NOMO-1 treated with dmso at 0.1 percent for 144 hours (cell line): ENCODE measurements at regions not wholly inside any gene's neighbourhood (a gene's known extent, or its start where the extent isn't known, plus 50 kb on each side); places are given as distances from the start of the nearest gene placed in this dataset.
A peak's percentile ranks its signal among the peaks of the same experiment; 100 is the strongest.
"Not testable (repeated sequence)": the region's sequence is repeated elsewhere in the genome, so short reads cannot be mapped to it uniquely, and the experiment has no call there.

Experiments
- DNase-seq: peaks from one replicate; lab custom pipeline; 2025; ENCODE audit not compliant: unreplicated experiment; lab: John Stamatoyannopoulos, UW

DNA sequence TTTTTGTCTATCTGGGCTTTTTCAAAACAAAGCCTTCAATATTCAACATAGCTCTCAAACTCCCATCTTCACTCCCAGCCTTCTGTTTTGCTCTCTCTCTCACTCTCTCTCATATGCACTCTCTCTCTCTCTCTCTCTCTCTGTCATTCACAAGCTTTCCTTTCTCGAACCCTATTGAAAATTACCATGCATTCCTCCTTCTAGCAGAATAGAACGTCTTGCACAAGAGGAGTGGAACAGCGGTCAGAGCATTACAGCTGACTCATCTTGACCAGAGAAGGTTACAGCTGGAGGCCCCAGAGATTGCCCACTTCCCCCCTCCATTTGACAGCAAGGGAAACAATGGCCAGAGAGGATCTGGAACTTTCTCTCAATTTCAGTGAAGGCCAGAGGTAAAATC lies 51.0 kb upstream of the LIFR start:
- peak; percentile 55 for DNase-seq

DNA sequence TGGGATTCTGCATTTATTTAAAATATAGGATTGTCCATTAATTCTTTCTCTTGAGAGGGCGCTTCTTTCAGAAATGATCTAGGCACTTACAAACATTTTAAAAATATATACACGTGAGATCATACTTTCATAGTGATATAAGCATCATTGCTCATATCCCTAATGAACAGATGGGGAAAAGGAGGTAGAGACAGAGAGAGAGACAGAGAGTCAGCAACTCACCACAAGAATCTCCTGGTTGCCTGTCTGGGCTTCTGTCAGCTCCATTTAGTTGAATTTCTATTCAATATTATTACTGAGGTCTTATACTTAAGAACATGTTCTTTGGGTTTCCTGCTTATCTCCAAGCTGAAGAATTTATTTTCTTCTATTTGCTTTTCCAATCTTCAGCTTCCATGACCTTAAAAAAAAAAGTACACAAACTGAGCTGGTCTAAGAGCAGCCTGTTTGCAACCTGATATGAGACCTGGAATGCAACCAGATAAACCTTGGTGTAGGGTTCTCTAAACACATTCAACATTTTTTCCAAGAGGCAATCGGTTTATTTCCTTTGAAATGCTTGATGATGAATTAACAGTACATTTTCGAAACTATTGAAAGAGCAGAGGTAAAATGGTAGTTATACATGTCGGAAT lies 51.6 kb upstream of the LIFR start:
- DNase-seq: no peak

DNA sequence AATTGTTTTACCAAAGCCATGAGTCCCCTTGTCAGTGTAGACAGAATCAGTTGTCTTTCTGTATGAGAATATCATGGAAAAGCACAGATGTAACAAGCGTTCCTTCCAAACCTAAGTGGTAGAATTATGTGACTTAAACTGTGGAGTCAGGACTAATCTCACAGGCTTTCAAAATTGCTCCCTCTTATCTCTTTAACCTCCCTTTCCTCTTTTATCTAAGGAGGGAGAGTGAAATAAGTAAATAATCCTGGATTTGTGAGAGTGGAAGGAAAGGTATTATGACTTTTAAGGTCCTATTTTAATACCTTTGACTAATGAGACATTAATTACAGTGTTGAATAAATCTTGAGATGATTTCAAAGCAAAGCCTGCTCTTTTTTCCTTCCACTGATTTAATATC lies 52.4 kb upstream of the LIFR start:
- no peak for DNase-seq

DNA sequence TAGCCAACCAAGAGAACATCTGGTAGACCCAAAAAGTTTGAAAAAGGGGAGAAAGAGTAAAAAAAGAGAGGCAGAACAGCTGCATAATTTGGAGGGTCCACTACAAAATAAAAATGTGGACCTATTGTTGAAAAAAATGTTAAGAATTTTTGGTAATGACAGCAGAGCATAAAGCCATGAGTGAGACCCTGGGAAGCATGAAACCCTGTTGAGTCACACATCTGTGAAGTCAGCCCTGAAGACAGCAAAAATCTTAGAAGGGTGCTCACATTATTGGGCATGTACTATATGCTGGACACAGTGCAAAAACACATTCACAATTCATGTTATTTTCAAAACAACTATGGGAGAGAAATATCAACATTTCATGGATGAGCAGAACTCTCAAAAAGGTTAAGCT lies 56.4 kb upstream of the LIFR start:
- DNase-seq: no peak

DNA sequence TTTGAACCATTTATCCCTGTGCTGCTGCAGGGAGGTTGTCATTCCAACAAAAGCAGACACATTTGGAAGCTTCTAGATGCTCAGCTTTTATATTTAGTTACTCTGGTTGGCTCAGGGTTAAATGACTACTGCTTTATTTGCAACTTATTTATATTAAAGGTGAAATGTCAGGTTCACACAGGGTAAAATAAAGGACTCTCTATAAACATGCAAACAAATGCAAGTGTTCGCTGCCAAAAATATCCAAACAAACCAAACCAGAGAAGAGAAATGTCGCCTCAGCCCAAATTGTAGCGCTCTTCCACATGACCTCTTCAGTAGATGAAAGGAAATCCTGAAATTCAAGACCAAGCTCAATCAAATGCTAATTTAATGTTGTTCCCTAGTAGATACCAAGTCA lies 57.0 kb upstream of the LIFR start:
- DNase-seq: no peak

DNA sequence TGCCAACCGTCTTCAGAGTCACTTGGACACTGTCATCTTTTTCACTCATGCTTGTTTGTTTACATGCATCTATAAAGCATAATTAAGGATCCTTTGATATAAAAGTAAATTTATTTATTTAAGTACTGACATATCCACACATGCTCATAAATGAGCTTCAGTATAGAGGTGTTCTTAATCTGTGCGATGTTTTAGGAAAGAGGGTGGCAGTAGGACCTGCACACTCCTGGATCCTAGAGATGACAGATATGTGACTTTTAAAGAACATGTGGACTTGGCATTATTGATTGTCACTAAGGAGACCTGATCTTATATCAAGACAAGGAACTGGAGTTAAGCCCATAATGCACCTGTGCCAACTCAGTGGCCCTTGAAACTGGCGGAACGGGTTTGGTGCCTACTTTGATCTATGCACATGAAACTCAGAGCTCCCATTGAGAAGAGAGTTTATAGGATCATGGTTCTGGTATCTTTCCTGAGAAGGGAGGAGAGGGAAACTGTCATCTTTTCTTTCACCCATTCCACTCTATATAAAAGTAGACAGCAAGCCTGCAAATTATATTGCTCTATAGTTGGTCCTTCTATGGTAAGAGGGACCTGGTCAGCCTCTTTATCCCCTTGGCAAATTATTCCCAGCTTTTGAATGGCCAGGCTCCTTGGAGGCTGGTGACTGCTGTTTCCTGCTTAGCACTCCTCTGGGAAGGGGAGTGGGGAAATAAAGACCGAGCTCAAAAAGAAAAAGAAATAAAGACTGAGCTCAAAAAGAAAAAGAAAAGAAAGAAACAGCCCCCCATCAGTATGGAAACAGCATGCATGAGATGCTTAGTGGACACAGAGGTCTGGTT lies 57.8 kb upstream of the LIFR start:
- DNase-seq: no peak

DNA sequence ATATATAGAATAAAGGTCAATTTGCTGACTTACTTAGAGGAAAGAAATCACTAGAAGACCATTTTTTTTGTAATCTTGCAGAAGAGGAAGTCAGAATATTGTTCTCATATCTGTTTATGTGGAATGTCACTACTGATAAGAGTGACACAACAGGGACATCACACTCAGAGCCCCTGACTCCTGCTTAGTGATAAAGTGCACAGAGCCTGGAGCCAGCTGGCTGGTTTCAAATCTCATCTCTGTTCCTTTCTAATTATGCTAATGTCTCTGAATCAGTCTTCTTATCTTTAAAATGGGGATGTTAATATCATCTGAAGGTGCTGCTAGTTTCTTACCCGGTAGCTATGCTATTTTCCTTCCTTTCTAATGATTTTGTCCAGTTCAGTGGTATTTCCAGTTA lies 58.6 kb upstream of the LIFR start:
- no peak for DNase-seq

DNA sequence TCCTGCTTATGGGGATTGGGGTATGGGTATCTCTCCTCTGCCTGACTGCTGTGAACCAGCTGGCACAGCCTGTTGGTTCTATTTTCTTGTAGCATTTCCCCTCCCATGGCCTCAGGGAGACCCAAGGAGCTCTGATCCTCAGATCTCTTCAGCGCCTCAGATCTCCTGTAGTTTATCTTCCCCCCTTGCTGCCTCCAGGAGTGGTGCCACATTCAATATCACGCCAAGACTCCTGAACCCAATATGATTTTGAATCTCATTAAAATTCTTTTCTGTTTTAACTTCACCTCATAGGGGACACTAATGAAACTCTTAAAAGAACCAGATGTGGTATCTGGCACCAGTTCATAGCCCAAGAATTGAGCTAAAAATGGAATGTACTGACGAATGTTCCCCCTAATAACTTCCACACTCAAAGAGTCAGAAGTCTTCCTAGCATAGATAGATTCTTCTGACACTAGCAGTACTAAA lies 59.6 kb upstream of the LIFR start:
- DNase-seq: no peak

DNA sequence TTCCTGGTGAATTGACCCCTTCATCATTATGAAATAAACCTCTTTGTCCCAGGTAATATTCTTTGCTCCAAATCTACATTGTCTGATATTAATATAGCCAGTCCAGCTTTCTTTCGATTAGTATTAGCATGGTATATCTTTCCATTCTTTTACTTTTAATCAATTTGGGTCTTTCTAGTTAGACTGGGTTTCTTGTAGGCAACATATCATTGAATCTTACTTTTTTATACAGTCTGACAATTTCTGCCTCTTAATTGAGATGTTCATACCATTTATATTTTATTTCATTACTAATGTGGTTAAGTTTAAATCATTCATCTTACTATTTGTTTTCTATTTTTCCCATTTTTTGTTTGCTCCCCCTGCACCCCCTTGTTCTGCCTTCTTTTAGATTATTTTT lies 61.7 kb upstream of the LIFR start:
- DNase-seq: no peak

DNA sequence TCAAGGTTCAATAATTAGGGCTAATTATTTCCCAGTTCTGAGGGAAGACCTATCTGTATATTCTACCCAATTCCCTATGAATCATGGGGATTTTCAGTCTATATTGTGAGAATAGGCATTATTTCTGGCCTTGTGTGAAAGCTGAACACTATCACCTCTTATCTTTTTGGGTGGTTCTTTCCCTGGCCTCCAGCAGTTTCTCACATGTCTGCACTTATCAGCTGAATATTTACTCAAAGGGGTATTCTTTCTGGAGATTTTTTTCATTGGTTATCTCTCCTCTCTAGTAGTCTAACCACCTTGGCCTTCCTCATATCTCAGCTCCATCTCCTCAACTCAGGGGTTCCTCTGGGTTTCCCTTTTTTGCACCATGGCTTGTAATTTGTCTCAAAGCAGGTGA lies 64.9 kb upstream of the LIFR start:
- DNase-seq: no peak

DNA sequence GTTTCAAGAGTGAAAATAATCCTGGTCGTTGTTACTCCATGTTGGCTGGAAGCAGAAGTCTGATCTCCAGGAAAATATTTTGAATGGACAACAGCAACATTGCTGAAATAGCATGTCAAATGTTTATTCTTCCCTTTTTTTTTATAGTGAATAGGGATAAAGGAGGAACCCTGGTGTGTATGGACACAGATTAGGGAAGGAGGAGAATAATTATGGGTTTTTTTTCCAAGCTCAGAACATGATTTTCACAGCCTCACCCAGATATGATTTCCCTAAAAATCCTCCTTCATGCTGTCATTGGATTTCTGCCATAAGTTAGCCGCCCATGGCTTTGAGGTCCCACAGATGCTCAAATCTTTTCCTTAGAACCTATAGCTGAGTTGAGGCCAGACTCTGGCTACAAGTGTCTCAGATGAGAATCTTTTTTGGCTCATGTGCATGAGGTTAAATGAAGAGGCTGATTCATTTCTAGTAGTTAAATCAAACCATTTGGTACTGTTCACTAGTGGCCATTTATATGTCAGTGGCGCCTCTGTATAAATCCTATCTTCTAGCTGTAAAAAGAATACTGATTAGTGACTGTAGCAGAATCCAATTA lies 65.5 kb upstream of the LIFR start:
- no peak for DNase-seq

DNA sequence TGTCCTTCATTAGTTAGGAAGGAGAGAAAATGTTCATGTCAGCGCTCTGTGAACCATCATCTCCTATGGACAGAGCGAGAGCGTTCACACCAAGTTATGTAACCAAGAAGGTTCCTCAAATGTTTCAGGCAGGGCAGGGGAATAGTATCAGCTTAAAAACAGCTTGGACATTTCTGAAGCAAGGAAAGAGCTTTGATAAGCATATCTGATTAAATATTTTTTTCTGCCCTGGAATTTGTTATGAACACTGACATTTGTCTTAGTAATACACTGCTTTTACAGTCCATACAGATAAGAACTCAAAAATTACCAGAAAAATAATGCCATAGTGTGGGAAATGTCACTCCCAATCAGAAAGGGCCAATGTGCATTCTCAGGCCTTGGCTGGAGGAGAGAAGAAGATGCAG lies 66.3 kb upstream of the LIFR start:
- no peak for DNase-seq

DNA sequence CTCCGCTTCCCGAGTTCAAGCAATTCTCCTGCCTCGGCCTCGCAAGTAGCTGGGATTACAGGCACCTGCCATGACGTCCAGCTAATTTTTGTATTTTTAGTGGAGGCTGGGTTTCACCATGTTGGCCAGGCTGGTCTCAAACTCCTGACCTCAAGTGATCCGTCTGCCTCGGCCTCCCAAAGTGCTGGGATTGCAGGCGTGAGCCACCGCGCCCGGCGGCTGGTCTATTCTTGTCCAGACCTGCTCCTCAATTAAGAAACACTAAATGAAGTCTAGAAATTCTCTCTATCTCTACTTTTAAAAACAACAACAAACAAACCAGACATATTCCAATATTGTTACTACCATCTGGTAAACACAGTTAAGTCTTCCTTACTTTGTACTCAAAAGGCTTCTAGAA lies 68.1 kb upstream of the LIFR start:
- not testable (repeated sequence) for DNase-seq

DNA sequence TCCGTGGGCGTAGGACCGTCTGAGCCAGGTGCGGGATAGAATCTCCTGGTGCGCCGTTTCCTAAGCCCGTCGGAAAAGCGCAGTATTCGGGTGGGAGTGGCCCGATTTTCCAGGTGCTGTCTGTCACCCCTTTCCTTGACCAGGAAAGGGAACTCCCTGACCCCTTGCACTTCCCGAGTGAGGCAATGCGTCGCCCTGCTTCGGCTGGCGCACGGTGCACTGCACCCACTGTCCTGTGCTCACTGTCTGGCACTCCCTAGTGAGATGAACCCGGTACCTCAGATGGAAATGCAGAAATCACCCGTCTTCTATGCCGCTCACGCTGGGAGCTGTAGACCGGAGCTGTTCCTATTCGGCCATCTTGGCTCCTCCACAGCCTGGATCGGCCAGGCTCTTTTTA lies 74.9 kb upstream of the LIFR start:
- not testable (repeated sequence) for DNase-seq

DNA sequence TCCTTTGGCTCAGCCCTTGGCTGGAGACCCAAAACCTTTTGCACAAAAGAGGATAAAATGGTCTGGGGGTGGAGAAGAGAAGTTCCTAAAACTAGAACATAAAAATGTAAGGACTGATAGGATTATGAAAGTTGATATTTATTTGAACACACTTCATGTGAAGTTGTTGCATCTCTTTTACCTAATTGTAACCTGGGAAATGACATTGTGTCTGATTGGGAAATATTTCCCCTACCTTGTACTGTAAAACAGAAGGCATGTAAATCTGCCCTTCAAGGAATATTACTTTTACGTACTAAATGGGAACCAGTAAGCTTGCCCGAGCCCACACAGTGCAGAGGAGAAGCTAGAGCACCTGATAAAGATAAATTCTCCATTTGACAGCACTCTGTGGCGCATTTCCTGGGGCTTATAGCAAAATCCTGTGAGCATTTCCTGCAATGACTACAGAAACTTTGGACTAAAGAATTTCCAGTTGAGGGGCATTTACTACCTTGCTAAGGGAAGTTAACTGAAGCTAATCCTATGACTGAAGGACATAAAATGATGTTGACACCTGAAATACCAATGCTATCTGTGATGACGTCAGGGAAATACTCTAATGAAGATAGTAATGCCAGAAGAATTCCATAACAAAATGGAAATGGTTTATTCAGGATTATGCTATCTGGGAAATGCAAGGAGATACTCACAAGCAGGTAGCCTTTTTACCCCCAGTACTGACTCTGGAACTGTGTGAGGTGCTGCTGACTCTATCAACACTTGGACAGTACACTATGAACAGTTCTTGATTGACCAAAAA lies 78.3 kb upstream of the LIFR start:
- no peak for DNase-seq

DNA sequence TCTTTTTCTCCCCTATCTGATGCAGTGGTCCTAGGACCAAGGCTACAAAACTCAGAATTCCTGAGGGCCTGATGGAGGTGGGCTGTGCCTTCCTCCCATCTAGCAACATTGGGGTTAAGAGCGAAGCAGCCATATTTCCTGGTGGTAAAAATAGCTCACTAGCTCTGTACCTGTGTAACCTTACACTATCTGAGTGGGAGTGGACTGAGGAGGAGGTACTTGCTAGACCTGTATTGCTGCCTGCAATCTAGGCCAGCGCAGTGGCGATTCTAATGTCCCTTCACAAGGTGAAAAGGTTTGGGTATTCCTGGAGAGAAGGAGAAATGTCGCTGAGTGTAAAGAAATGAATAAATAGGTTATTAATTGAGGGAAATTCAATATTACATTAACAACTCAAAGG lies 80.2 kb upstream of the LIFR start:
- no peak for DNase-seq

DNA sequence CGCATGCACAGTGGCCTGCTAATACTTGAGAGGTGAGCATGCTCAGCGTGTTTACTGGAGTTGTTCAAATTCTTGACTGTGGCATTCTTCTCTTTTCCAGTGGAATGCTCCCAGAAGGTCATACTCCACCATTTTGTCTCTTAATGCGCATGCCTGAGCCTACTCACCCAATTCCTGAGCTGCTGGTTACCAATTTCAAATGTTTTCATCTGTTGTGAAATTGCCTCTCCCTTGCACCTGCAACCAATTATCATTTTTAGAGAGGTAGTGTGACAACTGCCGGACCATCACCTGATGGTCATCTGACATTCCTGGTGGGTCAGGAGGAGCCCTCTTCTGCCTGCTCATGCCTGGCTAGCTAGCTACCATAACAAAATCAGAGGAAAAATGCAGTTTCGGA lies 82.2 kb upstream of the LIFR start:
- DNase-seq: no peak

DNA sequence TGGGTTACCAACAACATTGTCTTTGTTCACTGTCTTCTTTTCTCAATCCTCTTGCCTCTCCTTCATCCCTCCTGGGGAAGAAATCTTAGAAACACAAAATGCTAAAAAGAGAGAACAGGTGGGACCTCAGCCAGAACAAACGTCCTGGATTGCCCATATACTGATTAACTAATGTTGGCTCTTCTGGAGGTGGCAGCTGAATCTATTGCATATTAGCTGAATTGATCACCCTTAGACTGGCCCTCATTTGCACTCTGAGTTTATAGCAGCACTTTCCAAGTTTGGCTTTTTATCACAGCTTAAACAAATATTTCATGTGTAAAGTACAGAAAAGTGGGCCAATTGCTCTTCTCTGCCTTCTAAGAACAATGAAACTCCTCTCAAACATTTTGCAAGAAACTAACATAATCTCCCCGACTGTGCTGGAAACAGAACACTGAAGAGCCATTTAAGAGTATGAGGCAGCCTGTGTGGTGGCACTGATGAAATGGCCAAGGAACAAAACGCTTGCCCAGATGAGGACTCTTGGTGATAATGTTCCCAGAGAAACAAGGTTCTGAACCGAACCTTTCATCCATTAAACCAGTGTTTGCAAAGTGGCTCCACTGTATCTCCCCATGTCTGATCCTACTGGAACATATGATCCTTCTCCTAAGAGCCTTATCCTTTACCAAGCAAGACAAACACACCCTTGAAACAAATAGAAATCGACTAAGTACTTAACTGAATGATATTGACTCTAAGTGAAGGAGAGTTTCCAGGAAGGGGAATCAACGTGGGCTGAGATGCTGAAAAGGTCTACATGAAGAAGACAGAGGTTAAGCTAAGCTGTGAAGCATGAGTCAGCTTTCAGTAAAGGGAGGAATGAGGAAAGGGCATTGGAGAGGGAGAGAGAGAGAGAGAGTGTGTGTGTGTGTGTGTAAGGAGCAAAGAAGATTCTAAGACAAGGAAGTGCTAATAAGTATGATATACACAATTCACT lies 83.2 kb upstream of the LIFR start:
- DNase-seq: no peak

DNA sequence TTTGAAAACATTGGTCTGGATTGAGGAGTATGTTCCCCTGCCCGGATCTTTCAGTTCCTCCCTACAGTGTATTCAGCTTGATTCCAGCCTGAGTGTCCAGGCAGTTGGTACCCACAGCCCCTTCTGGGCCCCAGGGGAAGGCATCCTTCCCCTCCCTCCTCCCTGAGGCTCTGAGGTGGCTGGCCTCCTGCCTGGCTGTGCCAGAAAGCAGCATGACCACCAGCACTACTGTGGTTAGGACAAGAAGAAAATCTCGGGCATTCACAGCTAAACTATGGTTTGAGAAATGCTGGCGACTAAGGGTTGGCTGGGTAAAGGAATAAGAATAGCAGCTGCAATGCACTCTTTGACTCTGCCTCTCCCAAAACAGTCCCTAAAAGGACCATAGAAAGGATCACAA lies 84.6 kb upstream of the LIFR start:
- no peak for DNase-seq

DNA sequence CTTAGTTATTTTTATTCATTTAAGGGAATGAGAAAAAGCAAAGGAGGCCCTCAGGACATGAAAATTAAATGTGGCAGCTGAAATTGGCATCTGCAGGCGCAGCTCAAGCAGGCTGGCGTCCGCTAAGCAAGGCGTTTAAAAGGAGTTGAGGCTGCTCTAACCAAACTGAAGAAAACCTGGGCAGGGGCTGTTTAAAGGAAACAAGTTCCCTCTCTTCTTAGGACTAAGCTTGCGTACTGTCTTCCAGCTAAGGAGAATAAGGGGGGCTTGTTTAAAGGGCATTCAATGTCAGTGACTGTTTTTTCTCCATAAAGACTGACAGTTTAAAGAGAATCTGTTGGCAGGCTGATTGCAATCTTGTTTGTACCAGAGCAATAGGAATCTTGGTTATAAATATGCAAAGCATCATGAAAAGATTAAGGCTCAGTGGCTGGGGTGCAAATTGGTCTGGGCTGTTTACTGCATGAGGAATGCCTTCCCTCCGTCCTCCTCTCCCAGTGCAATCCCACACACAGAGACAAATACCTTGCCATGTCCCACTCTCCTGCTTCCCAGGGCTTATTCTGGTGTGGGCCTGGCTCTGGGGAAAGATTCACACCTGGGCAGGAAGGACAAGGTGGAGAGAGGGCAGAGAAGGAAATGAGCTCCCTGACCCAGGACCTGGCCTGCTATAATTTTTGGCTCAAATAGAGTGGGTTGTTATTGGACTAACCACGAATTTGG lies 85.9 kb upstream of the LIFR start:
- DNase-seq: no peak
